Osteoblast (primary cell): ENCODE measurements at regions not wholly inside any gene's neighbourhood (a gene's known extent, or its start where the extent isn't known, plus 50 kb on each side); places are given as distances from the start of the nearest gene placed in this dataset.

ENCODE experiments used
- DNase-seq: peaks from one replicate; pipeline ENCODE4 v3.0.0; 2011; ENCODE audit warnings: low spot score, mixed read lengths; ENCODE audit not compliant: insufficient read length; ENCODE audit errors: missing footprints
- H2AFZ ChIP-seq: 2 replicates; pipeline ENCODE4 v1.6.0; 2011; ENCODE audit warnings: mild to moderate bottlenecking, low read length
- H3K27ac ChIP-seq: 2 replicates; pipeline ENCODE4 v1.5.1; 2011; ENCODE audit warnings: mild to moderate bottlenecking, low read depth, low read length, moderate library complexity
- H3K27me3 ChIP-seq: 2 replicates; pipeline ENCODE4 v1.6.0; 2012; ENCODE audit warnings: mild to moderate bottlenecking, control low read depth, inconsistent platforms, low read length, moderate library complexity; ENCODE audit not compliant: insufficient read depth
- H3K36me3 ChIP-seq: 2 replicates; pipeline ENCODE4 v1.5.1; 2011; ENCODE audit warnings: mild to moderate bottlenecking, low read length, control low read depth, moderate library complexity; ENCODE audit not compliant: insufficient read depth
- H3K4me1 ChIP-seq: 2 replicates; pipeline ENCODE4 v1.5.1; 2011; ENCODE audit warnings: mild to moderate bottlenecking, low read length, control low read depth, moderate library complexity; ENCODE audit not compliant: insufficient read depth
- H3K4me2 ChIP-seq: 2 replicates; pipeline ENCODE4 v1.6.0; 2011; ENCODE audit warnings: mild to moderate bottlenecking, low read length; ENCODE audit not compliant: insufficient read depth
- H3K4me3 ChIP-seq: fragments of 200-600 bp; sonication (generic); 3 replicates; pipeline ENCODE4 v1.5.1; 2012; ENCODE audit warnings: mild to moderate bottlenecking, low read length, inconsistent platforms; ENCODE audit not compliant: insufficient read depth
- H3K79me2 ChIP-seq: 2 replicates; pipeline ENCODE4 v1.6.0; 2012; ENCODE audit warnings: mild to moderate bottlenecking, low read length, control low read depth, inconsistent platforms; ENCODE audit not compliant: insufficient read depth
- H3K9me3 ChIP-seq: 2 replicates; pipeline ENCODE4 v1.5.1; 2011; ENCODE audit warnings: low read depth, low read length, control low read depth
- H4K20me1 ChIP-seq: 2 replicates; pipeline ENCODE4 v1.6.0; 2012; ENCODE audit warnings: mild to moderate bottlenecking, low read length, control low read depth; ENCODE audit not compliant: insufficient read depth
- TF ChIP-seq, protein P1 (sequence below): IDR thresholded peaks from 2 replicates; pipeline ENCODE4 v1.5.1; 2011; ENCODE audit warnings: mild to moderate bottlenecking, low read depth, low read length, moderate library complexity; ENCODE audit errors: extremely low read depth

DNA sequence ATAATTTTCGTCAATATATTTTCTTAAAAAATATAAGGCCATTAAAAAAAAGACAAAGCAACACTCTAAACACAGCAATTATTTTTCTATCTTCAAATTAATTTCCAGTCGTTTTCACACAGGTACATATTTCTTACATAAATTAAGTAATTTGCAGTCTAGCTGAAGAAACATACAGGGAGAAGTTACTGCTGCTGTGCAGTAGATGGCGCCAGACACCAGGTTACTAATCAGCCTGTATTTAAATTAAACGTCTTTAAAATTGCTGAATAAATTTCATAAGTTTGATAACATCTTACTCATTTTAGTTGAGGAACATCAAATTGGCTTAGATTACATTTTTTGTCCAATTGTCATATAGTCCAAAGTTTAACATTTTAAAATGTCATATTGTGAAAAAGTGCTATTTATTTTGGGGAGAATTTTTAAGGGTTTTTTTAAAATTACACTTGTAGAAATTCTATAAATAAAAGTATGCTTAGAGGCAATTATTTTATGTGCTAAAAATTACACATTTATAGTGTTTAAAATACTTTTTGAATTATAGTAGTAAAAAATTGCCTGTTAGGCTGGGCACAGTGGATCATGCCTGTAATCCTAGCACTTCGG lies 88.4 kb downstream of the PMAIP1 start:
- no peaks in the 10 kb centered on the region for H3K9me3 ChIP-seq
- no peak overlapping the region for H3K4me2 ChIP-seq
- no peaks in the 10 kb centered on the region for H3K79me2 ChIP-seq
- no peaks in the 10 kb centered on the region for H4K20me1 ChIP-seq
- no peaks in the 10 kb centered on the region for H3K36me3 ChIP-seq
- peak; percentile 66 for DNase-seq
- peaks cover 24% of the 10 kb centered on the region for H3K27me3 ChIP-seq
- H2AFZ ChIP-seq: no peak overlapping the region
- H3K4me3 ChIP-seq: no peak overlapping the region
- no peaks in the 10 kb centered on the region for H3K4me1 ChIP-seq
- TF ChIP-seq, protein P1, sequence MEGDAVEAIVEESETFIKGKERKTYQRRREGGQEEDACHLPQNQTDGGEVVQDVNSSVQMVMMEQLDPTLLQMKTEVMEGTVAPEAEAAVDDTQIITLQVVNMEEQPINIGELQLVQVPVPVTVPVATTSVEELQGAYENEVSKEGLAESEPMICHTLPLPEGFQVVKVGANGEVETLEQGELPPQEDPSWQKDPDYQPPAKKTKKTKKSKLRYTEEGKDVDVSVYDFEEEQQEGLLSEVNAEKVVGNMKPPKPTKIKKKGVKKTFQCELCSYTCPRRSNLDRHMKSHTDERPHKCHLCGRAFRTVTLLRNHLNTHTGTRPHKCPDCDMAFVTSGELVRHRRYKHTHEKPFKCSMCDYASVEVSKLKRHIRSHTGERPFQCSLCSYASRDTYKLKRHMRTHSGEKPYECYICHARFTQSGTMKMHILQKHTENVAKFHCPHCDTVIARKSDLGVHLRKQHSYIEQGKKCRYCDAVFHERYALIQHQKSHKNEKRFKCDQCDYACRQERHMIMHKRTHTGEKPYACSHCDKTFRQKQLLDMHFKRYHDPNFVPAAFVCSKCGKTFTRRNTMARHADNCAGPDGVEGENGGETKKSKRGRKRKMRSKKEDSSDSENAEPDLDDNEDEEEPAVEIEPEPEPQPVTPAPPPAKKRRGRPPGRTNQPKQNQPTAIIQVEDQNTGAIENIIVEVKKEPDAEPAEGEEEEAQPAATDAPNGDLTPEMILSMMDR: peak; percentile 95
- H3K27ac ChIP-seq: no peak overlapping the region

DNA sequence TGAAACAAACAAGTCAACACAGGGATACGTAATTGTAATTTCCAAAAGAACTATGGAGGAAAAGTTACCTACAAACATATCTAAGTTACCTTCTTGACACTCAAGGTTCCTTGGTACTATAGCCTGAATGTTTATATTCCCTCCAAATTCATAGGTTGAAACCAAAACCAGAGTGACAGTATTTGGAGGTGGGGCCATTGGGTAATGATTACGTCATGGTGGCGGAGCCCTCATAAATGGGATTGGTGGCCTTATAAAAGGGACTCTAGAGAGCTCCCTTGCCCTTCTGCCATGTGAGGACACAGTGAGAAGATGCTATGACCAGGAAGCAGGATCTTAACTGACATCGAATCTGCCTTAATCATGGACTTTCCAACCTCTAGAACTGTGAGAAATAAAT lies 87.3 kb downstream of the PMAIP1 start:
- Histone ChIP-seq H3K9me3 (no peaks in the 10 kb centered on the region), H3K4me3 (no peak overlapping the region), H2AFZ (no peak overlapping the region), H3K4me2 (no peak overlapping the region), H3K4me1 (no peaks in the 10 kb centered on the region), H3K79me2 (no peaks in the 10 kb centered on the region), H4K20me1 (no peaks in the 10 kb centered on the region), H3K27me3 (peaks cover 15% of the 10 kb centered on the region), H3K36me3 (no peaks in the 10 kb centered on the region), H3K27ac (no peak overlapping the region)
- DNase-seq: no peak
- TF ChIP-seq, protein P1: no peak

DNA sequence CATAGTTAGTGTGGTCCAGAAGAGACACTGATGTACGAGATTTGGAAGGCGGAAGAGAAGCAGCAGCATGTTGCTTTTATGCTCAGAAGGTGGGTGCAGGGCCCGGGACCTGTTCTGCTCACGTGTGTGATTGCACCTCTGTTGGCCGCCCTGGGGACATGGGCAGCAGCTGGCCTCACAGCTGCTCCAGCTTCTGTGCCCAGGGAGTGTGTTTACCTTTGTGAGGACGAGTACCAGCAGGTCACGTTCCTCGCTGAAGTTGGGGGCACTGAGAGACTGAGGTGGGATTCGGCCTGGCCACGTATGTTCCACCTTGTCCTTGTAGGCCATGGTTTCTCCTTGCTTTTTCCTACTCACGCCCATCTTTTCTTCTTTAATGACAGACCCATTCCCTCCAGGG lies 86.3 kb downstream of the PMAIP1 start:
- peaks cover 8% of the 10 kb centered on the region for H3K27me3 ChIP-seq
- TF ChIP-seq, protein P1: no peak
- DNase-seq: no peak
- H3K4me2 ChIP-seq: no peak overlapping the region
- no peaks in the 10 kb centered on the region for H3K36me3 ChIP-seq
- H3K9me3 ChIP-seq: no peaks in the 10 kb centered on the region
- no peak overlapping the region for H3K27ac ChIP-seq
- H3K4me3 ChIP-seq: no peak overlapping the region
- H4K20me1 ChIP-seq: no peaks in the 10 kb centered on the region
- H3K79me2 ChIP-seq: no peaks in the 10 kb centered on the region
- no peaks in the 10 kb centered on the region for H3K4me1 ChIP-seq
- no peak overlapping the region for H2AFZ ChIP-seq

DNA sequence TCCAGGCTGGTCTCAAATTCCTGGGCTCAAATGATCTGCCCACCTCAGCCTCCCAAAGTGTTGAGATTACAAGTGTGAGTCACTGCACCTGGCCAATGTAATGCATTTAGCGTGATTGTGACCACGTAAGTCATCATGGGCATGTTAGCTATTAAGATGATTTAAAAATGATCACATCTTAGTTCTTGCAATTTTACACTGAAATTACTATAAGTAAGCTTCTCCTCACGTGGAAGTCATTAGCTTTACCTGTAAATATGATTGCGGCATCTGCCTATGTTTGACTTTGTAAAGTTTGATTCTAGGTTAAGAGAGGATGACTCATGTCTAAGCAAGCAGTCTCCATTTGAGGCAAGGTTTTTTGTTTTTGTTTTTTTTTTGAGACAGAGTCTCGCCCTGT lies 85.5 kb downstream of the PMAIP1 start:
- H3K79me2 ChIP-seq: no peaks in the 10 kb centered on the region
- H3K27me3 ChIP-seq: peaks cover 6% of the 10 kb centered on the region
- H3K4me2 ChIP-seq: no peak overlapping the region
- no peak for DNase-seq
- H3K4me1 ChIP-seq: no peaks in the 10 kb centered on the region
- H3K4me3 ChIP-seq: no peak overlapping the region
- no peaks in the 10 kb centered on the region for H4K20me1 ChIP-seq
- no peak overlapping the region for H2AFZ ChIP-seq
- no peaks in the 10 kb centered on the region for H3K36me3 ChIP-seq
- no peak overlapping the region for H3K27ac ChIP-seq
- TF ChIP-seq, protein P1: no peak
- H3K9me3 ChIP-seq: no peaks in the 10 kb centered on the region
